ENCODE measurements at regions not wholly inside any gene's neighbourhood (a gene's known extent, or its start where the extent isn't known, plus 50 kb on each side); places are given as distances from the start of the nearest gene placed in this dataset.
"Not testable (repeated sequence)": the region's sequence is repeated elsewhere in the genome, so short reads cannot be mapped to it uniquely, and the experiment has no call there.

DNA sequence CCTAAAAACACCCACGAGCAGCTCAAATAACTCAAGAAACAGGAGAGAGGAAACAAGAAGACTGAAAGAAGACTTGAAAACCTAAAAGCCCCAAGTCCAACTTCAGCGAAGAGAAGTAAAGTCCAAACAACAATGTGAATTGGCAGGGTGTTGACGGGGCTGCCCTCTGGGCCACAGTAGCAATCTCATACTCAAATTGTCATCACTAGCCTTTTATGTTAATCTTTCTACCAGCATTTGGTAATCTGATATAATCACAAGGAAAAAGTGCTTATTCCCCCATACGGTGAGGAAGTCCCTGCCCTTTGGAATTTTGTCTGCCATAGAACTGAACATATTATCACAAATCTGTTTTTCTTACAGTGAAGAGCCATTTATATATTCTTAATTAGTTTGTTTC lies 51.5 kb upstream of the IFNE start:
- TF ChIP-seq CTCF (conservative IDR thresholded peaks at IDR 0.05; ENCODE audit: low read length) = no peak
- no peak overlapping the region for H3K4me3 ChIP-seq (ENCODE audit: low read length)
- no peak for DNase-seq (ENCODE audit: low read depth)

DNA sequence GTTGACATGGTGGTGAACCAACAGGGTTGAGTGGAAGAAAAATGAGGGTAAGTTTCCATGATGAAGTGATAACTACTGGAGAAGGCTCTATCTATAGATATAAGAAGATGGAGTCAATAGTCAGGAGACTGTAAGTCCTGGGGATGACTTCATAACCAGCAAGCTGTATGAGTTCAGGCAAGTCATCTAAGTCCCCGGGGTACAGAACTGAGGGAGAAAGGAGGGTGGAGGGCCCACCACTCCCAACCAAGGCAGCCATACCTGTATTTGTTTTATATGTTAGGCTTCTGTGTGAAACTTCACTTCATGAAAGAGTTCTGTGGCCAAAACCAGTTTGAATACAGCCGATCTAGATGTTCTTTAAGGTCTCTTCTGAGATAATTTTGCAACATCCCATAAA lies 53.3 kb upstream of the IFNE start:
- TF ChIP-seq CTCF (conservative IDR thresholded peaks at IDR 0.05; ENCODE audit: low read length) = no peak
- DNase-seq (ENCODE audit: low read depth) = no peak
- no peak overlapping the region for H3K4me3 ChIP-seq (ENCODE audit: low read length)

- H3K4me3 ChIP-seq (ENCODE audit: low read length) = no peak overlapping the region
- no peak for DNase-seq (ENCODE audit: low read depth)
- no peak for TF ChIP-seq CTCF (conservative IDR thresholded peaks at IDR 0.05; ENCODE audit: low read length)
Observed at GRCh38 chr9:21542787-21543186, 60.7 kb upstream of the IFNE start.

DNA sequence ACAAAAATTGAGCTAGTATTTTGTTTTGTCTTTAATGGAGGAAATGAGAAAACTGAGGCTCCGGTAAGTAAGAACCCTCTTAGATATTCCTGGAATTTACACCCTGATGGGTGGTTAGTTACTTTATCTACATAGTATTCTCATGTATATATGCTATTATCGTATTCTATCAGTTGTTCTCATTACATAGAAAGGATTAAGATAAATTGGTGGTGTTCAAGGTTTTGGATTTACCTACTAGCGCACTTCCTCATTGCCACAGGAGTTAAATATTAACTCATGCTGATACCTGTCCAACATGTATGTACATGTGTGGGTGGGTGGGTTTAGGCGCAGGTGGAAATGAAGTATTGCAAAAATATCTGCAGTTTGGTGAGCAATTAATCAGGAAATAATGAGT lies 61.1 kb upstream of the IFNE start:
- no peak for TF ChIP-seq CTCF (conservative IDR thresholded peaks at IDR 0.05; ENCODE audit: low read length)

DNA sequence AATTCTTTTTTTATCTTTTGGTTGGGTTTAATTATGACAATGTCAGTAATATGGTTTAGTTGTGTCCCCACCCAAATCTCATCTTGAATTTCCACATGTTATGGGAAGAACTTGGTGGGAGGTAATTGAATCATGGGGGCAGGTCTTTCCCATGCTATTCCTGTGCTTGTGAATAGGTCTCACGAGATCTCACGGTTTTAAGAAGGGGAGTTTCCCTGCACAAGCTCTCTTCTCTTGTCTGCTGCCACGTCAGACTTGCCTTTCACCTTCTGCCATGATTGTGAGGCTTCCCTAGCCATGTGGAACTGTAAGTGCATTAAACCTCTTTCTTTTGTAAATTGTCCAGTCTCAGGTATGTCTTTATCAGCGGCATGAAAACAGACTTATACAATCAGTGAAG lies 61.7 kb upstream of the IFNE start:
- H3K4me3 ChIP-seq (ENCODE audit: low read length); DNase-seq (ENCODE audit: low read depth): not testable (repeated sequence)

More for the DNA sequence above, 61.1 kb upstream of the IFNE start:
- no peak overlapping the region for H3K4me3 ChIP-seq (ENCODE audit: low read length)
- DNase-seq (ENCODE audit: low read depth) = no peak

DNA sequence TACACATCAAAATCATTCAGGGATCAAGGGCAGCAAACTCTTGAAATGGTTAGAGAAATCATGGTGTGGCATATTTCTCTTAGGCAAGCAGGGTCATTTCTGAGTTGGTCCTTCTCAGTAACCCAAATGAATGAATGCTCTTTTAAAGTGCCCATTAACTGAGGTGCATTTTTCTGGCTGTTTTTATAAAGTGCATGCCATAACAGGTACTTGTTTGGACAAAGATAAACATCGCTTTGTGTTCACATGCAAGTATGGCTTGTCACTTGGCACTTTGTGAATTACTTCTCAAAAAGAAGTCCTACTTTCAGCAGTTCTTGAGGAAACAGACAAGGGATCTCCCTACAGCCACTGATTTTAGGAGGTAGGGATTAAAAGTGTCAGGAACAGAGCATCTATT lies 64.8 kb upstream of the IFNE start:
- DNase-seq (ENCODE audit: low read depth) = no peak

GRCh38 chr9:21549251-21549765 lies 67.2 kb upstream of the IFNE start:
- H3K4me3 ChIP-seq (ENCODE audit: low read length) = no peak overlapping the region
- TF ChIP-seq CTCF (conservative IDR thresholded peaks at IDR 0.05; ENCODE audit: low read length) = no peak
- DNase-seq (ENCODE audit: low read depth) = peak; percentile 92

More for the DNA sequence above, 64.8 kb upstream of the IFNE start:
- H3K4me3 ChIP-seq (ENCODE audit: low read length) = no peak overlapping the region
- TF ChIP-seq CTCF (conservative IDR thresholded peaks at IDR 0.05; ENCODE audit: low read length) = no peak

DNA sequence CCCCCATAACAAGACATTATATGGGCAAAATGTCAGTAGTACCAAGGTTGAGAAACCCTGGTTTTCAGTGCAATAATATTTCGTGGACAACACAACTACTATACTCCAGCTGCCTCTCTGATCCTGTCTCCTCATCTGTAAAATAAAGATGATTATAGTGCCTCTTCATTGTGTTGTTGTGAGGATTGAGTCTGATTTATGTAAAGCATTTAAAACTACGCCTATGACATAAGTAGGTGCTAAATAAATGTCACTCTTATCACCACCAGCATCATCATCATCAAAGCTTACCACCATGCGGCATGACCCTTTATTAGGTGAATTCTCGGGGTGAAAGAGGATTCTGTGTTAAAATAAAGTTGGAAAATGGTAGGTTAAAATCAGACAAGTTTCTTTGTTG lies 67.8 kb upstream of the IFNE start:
- no peak for TF ChIP-seq CTCF (conservative IDR thresholded peaks at IDR 0.05; ENCODE audit: low read length)
- DNase-seq (ENCODE audit: low read depth) = no peak
- no peak overlapping the region for H3K4me3 ChIP-seq (ENCODE audit: low read length)
